Activated CD4-positive, alpha-beta T cell treated with anti-CD3 and anti-CD28 coated beads, Interleukin-2, amount 10 ng/mL, durations not matched to agents 7 days and 5 days (primary cell): ENCODE measurements at regions not wholly inside any gene's neighbourhood (a gene's known extent, or its start where the extent isn't known, plus 50 kb on each side); places are given as distances from the start of the nearest gene placed in this dataset.

ENCODE experiments used
- CTCF ChIA-PET: fragments of 350-600 bp; sonication (Branson Sonifier 250); formaldehyde crosslinking; loops from one replicate; lab custom pipeline; 2021; ENCODE audit warnings: antibody characterized with exemption; lab: Charles Lee
- POLR2A ChIA-PET: fragments of 350-600 bp; sonication (Branson Sonifier 250); formaldehyde crosslinking; loops from one replicate; lab custom pipeline; 2021; ENCODE audit warnings: antibody characterized with exemption; lab: Charles Lee
- DNase-seq: peaks from one replicate; pipeline ENCODE4 v3.0.0-alpha.2; 2020
- H3K27ac Mint-ChIP-seq: one replicate; pipeline ENCODE4 v1.8.0; 2021; ENCODE audit warnings: mild to moderate bottlenecking, moderate library complexity, mixed read lengths
- H3K27me3 Mint-ChIP-seq: one replicate; pipeline ENCODE4 v1.8.0; 2021; ENCODE audit warnings: mixed read lengths
- H3K36me3 Mint-ChIP-seq: one replicate; pipeline ENCODE4 v1.8.0; 2021; ENCODE audit warnings: low read depth, mixed read lengths
- H3K4me1 Mint-ChIP-seq: one replicate; pipeline ENCODE4 v1.8.0; 2021; ENCODE audit warnings: mixed read lengths
- H3K4me3 Mint-ChIP-seq: one replicate; pipeline ENCODE4 v1.8.0; 2021; ENCODE audit warnings: mild to moderate bottlenecking, moderate library complexity, mixed read lengths
- H3K9me3 Mint-ChIP-seq: one replicate; pipeline ENCODE4 v1.8.0; 2021; ENCODE audit warnings: mixed read lengths

GRCh38 chr10:62738916-62739315, 65.6 kb upstream of the ADO start:
- peaks cover 2% of the 10 kb centered on the region for H3K4me1 Mint-ChIP-seq
- DNase-seq: no peak
- CTCF ChIA-PET: interaction anchor here (1.0 to 1.6 kb wide), 2 partner anchors 53 to 60 kb away, joined by 3 to 4 read pairs; no protein-coding TSS in a partner anchor
- H3K9me3 Mint-ChIP-seq: no peaks in the 10 kb centered on the region
- no peaks in the 10 kb centered on the region for H3K27me3 Mint-ChIP-seq
- H3K36me3 Mint-ChIP-seq: no peaks in the 10 kb centered on the region
- no peak overlapping the region for H3K27ac Mint-ChIP-seq
- POLR2A ChIA-PET: no interaction called here
- H3K4me3 Mint-ChIP-seq: no peak overlapping the region

GRCh38 chr10:62740885-62741745, 63.4 kb upstream of the ADO start:
- peaks cover 2% of the 10 kb centered on the region for H3K4me1 Mint-ChIP-seq
- no peak overlapping the region for H3K27ac Mint-ChIP-seq
- ChIA-PET POLR2A (no interaction called here), CTCF (interaction anchor here (0.9 to 1.2 kb wide), 2 partner anchors 8 to 12 kb away, joined by 3 read pairs; no protein-coding TSS in a partner anchor)
- DNase-seq: no peak
- no peaks in the 10 kb centered on the region for H3K36me3 Mint-ChIP-seq
- no peak overlapping the region for H3K4me3 Mint-ChIP-seq
- H3K27me3 Mint-ChIP-seq: no peaks in the 10 kb centered on the region
- H3K9me3 Mint-ChIP-seq: no peaks in the 10 kb centered on the region

DNA sequence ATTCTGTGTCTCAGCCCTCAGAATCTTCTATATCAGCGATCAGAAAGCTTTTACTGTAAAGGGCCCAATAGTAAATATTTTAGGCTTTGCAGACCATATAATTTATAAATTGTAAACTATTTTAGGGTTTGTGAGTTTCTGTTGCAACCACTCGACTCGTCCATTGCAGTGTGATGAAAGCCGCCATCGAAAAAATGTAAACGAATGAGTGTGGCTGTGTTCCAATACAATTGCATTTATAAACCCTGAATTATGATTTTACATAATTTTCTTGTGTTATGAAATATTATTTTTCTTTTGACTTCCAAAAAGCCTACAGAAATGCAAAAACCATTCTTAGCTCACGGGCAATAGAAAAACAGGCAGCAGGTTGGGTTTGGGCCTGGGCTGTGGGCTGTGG, 62.5 kb upstream of the ADO start:
- Mint-ChIP-seq H3K4me3 (no peak overlapping the region), H3K27ac (no peak overlapping the region), H3K36me3 (no peaks in the 10 kb centered on the region), H3K9me3 (no peaks in the 10 kb centered on the region), H3K4me1 (peaks cover 2% of the 10 kb centered on the region), H3K27me3 (no peaks in the 10 kb centered on the region)
- DNase-seq: no peak
- ChIA-PET POLR2A (no interaction called here), CTCF (no interaction called here)

DNA sequence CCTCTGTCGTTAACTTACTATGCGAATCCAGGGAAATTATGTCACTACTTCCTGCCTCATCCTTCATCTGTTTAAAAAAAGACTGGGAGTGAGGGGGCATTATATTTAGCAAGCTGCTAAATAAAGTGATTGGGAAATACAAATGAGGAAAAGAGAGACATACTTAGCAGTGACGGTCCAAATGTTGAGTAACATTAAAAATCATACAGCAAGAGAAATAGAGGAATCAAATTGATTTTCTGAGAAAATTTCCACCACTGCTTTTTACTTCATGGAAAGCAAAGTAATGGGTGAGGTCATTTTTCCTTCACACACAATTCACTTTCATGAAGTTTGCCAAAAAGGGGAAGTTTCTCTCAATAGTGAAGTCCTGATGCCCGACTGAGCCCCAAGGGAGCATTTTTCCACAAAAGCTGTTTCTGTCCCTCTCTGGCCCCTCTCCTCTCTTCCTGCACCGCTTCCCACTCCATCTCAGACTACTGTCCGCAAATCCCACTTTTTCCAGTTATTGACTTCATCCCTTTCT, 61.9 kb upstream of the ADO start:
- Mint-ChIP-seq H3K4me3 (no peak overlapping the region), H3K9me3 (peaks cover 2% of the 10 kb centered on the region), H3K4me1 (peaks cover 2% of the 10 kb centered on the region), H3K27ac (no peak overlapping the region), H3K36me3 (no peaks in the 10 kb centered on the region), H3K27me3 (no peaks in the 10 kb centered on the region)
- POLR2A ChIA-PET: no interaction called here
- no peak for DNase-seq
- CTCF ChIA-PET: no interaction called here

DNA sequence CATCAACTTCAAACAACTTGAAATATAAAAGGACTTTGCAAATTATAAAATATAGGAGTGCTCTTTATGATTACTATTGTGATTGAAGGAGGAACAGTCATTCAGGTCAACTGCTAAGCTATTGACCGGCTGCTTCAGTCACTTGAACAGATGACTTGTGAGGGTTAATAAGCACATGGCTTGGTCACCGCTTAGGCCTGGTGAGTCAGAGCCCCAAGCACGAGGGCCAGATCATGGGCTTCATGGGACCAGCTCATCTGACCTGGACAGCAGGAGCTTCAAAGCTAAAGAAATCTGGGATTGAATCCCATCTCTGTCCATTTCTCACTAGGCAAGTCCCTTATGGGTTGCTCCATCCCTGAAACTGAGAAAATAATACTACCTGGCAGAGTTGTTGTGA, 60.4 kb upstream of the ADO start:
- Mint-ChIP-seq H3K4me3 (no peak overlapping the region), H3K36me3 (no peaks in the 10 kb centered on the region), H3K27ac (no peak overlapping the region), H3K4me1 (peaks cover 14% of the 10 kb centered on the region), H3K9me3 (peaks cover 2% of the 10 kb centered on the region), H3K27me3 (no peaks in the 10 kb centered on the region)
- ChIA-PET POLR2A (no interaction called here), CTCF (interaction anchor here (0.9 kb wide), 2 partner anchors 11 to 36 kb away, joined by 3 to 4 read pairs; no protein-coding TSS in a partner anchor)
- no peak for DNase-seq

- DNase-seq: no peak
- Mint-ChIP-seq H3K4me3 (no peak overlapping the region), H3K9me3 (peaks cover 4% of the 10 kb centered on the region), H3K27ac (no peak overlapping the region), H3K4me1 (peaks cover 20% of the 10 kb centered on the region), H3K36me3 (no peaks in the 10 kb centered on the region), H3K27me3 (no peaks in the 10 kb centered on the region)
- ChIA-PET CTCF (interaction anchor here (0.6 to 1.4 kb wide), 2 partner anchors 53 to 852 kb away, joined by 3 to 5 read pairs; no protein-coding TSS in a partner anchor), POLR2A (no interaction called here)
Measured at GRCh38 chr10:62745581-62745980, 58.9 kb upstream of the ADO start.

DNA sequence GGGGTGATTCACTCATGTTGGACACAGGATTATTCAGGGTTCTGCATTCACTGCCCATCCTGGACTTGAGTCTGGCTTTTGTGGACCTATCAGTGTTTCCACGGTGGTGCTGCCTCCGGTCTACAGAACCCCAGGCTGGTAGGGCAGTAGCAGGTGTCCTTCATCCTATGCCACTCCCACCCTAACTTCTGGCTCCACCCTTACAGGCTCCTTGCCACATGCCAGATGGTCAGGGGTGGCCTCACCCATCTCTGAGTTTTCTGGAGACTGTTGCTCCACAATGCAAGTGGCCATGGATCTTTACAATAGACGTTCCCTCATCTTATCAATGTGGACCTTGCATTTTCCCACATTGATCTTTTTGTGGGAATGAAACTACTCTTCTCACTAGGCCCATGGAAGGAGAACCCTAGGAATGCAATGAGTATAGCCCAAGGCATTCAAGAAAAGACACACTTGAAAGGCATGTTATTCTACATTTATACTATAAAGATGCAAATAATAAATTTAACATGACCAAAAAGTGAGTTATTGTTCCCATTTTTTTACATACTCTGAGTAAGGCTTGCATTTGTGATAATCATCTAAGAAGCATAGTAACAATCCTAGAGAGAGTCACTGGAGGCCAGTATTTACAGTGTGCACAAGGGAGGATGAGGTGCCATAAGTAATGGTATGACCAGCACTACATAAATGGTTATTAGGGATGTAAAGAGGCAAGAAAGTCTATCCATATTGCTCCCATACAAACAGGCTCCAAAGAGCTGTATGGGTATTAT, 57.4 kb upstream of the ADO start:
- CTCF ChIA-PET: no interaction called here
- DNase-seq: no peak
- peaks cover 20% of the 10 kb centered on the region for H3K4me1 Mint-ChIP-seq
- H3K36me3 Mint-ChIP-seq: no peaks in the 10 kb centered on the region
- H3K9me3 Mint-ChIP-seq: peaks cover 4% of the 10 kb centered on the region
- no peak overlapping the region for H3K27ac Mint-ChIP-seq
- POLR2A ChIA-PET: no interaction called here
- no peak overlapping the region for H3K4me3 Mint-ChIP-seq
- no peaks in the 10 kb centered on the region for H3K27me3 Mint-ChIP-seq

DNA sequence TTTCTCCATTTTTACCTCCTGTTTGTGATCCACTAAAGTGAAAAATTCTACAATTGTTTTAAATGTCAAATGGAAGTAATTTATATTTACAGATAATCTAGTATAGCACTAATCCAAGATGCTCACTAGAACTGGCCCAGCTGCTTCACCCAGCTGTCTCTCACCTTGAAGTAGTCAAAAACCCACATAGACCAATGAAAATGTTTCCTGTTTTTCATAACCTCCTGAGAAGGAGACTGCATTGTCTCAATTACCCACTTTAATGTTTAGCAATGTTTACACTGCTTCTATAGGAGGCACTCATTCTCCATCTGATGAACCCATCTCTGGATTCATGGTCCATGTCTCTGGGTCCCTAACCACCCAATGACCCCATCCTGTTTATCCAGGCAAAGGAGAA, 56.1 kb upstream of the ADO start:
- DNase-seq: no peak
- no peak overlapping the region for H3K4me3 Mint-ChIP-seq
- ChIA-PET POLR2A (no interaction called here), CTCF (interaction anchor here (0.8 to 2.5 kb wide), 2 partner anchors 14 to 56 kb away, joined by 3 to 13 read pairs; partner anchors contain the start of gene ADO)
- no peaks in the 10 kb centered on the region for H3K27me3 Mint-ChIP-seq
- H3K27ac Mint-ChIP-seq: no peak overlapping the region
- H3K36me3 Mint-ChIP-seq: no peaks in the 10 kb centered on the region
- peaks cover 4% of the 10 kb centered on the region for H3K9me3 Mint-ChIP-seq
- H3K4me1 Mint-ChIP-seq: peaks cover 17% of the 10 kb centered on the region

DNA sequence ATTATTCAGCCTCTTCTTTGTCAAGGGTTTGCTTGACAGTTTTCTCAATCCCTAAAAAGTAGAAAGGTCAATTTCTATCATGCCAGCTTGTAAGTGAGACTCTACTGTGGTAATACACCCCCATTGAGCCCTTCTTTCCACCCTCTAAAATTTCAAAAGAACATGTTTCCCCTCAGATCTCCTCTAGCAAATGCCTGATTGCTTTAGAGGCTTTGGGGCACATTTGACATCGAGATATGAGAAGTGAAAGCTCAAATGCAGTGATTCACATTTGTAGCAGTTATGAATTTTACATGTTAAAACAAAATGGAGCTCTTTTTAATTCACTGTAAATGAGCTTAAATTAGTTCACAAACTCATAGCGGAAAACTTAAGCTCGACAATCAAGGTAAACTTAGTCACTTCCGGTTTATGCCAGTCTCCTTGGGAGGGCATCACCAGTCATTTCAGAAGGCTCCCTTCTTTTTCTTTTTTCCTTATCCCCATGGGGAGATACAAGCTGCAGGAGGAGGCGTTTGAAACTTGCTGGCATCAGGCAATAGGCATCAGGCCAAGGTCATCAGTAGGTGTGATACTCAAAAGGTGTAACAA, 55.3 kb upstream of the ADO start:
- ChIA-PET CTCF (interaction anchor here (0.6 to 2.5 kb wide), 6 partner anchors 8 to 405 kb away, joined by 3 to 13 read pairs (median 3); partner anchors contain the start of gene ADO), POLR2A (interaction anchor here (0.7 kb wide), 1 partner anchor 288 kb away, joined by 3 read pairs; no protein-coding TSS in a partner anchor)
- Mint-ChIP-seq H3K9me3 (peaks cover 4% of the 10 kb centered on the region), H3K27ac (no peak overlapping the region), H3K27me3 (no peaks in the 10 kb centered on the region), H3K36me3 (no peaks in the 10 kb centered on the region), H3K4me1 (peaks cover 17% of the 10 kb centered on the region), H3K4me3 (no peak overlapping the region)
- DNase-seq: no peak
